Immature natural killer cell (primary cell): ENCODE measurements at regions not wholly inside any gene's neighbourhood (a gene's known extent, or its start where the extent isn't known, plus 50 kb on each side); places are given as distances from the start of the nearest gene placed in this dataset.

Source experiments
- DNase-seq, 3 donors: peaks; one replicate each; pipeline ENCODE4 v3.0.0; 2022; ENCODE audit warnings: mixed read lengths in 1 of 3
- H3K27ac Mint-ChIP-seq, 6 donors: one replicate each; pipeline ENCODE4 v1.8.0; 2020; ENCODE audit warnings: mixed read lengths in 6 of 6, mild to moderate bottlenecking in 5 of 6, inconsistent platforms in 4 of 6, moderate library complexity in 3 of 6
- H3K27me3 Mint-ChIP-seq, 3 donors: one replicate each; pipeline ENCODE4 v1.8.0; 2020 to 2021; ENCODE audit warnings: low read depth in 3 of 3, mild to moderate bottlenecking in 3 of 3, mixed read lengths in 3 of 3, moderate library complexity in 3 of 3, inconsistent platforms in 1 of 3
- H3K36me3 Mint-ChIP-seq, 3 donors: one replicate each; pipeline ENCODE4 v1.8.0; 2020; ENCODE audit warnings: mixed read lengths in 3 of 3, inconsistent platforms in 2 of 3, mild to moderate bottlenecking in 2 of 3
- H3K4me1 Mint-ChIP-seq, 2 donors: one replicate each; pipeline ENCODE4 v1.8.0; 2020; ENCODE audit warnings: inconsistent platforms in 2 of 2, mild to moderate bottlenecking in 2 of 2, mixed read lengths in 2 of 2, moderate library complexity in 1 of 2
- H3K4me3 Mint-ChIP-seq, 5 donors: one replicate each; pipeline ENCODE4 v1.8.0; 2020; ENCODE audit warnings: mild to moderate bottlenecking in 5 of 5, mixed read lengths in 5 of 5, inconsistent platforms in 3 of 5, moderate library complexity in 3 of 5
- H3K9me3 Mint-ChIP-seq, 6 donors: one replicate each; pipeline ENCODE4 v1.8.0; 2020; ENCODE audit warnings: mild to moderate bottlenecking in 6 of 6, mixed read lengths in 6 of 6, inconsistent platforms in 4 of 6, moderate library complexity in 3 of 6

GRCh38 chr16:7161891-7162290 is 170.8 kb upstream of the RBFOX1 start:
- Mint-ChIP-seq H3K27ac (no peak overlapping the region), H3K36me3 (no peaks in the 10 kb centered on the region), H3K4me1 (no peaks in the 10 kb centered on the region), H3K4me3 (no peak overlapping the region), H3K27me3 (no peaks in the 10 kb centered on the region), H3K9me3 (peaks cover 2 to 30% (median 10%) of the 10 kb centered on the region in 6 donors)
- DNase-seq = no peak

DNA sequence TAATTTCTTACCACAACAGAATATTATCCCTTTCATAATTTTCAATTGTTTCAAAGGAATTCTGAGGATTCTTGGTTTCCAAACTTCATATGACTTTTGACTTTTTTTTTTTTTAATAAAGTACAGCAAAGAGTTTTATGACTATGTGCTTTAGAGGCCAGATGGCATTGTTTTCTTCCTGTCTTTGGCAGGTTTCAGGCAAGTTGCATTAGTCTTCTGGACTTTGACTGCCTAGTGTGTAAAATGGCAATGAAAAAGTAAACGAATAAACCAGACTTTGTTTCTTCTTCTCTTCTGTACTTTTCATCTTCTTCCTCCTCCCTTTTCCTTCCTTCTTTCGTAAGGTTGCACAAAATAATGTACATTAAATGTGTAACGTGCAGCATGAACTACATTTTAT is 172.6 kb upstream of the RBFOX1 start:
- H3K9me3 Mint-ChIP-seq = peaks cover 1 to 25% (median 7%) of the 10 kb centered on the region in 6 donors
- no peaks in the 10 kb centered on the region for H3K27me3 Mint-ChIP-seq
- H3K4me1 Mint-ChIP-seq = no peaks in the 10 kb centered on the region
- no peak overlapping the region for H3K4me3 Mint-ChIP-seq
- no peak for DNase-seq
- no peak overlapping the region for H3K27ac Mint-ChIP-seq
- no peaks in the 10 kb centered on the region for H3K36me3 Mint-ChIP-seq

DNA sequence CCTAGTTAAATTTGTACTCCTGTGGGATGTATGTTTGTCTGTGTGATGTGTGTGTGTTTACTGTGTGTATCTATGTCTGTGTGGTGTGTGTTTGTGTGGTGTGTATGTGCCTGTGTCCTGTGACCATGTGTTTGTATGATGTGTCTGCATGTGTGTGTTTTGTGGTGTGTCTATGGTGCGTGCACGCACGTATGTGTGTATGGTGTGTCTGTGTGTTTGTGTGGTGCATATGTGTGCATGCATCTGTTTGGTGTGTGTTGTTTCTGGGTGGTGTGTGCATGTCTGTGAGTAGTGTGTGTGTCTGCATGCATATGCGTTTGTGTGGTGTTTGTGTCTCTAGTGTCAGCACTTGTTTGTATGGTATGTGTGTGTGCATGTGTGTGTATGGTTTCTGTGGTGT is 174.2 kb upstream of the RBFOX1 start:
- H3K36me3 Mint-ChIP-seq = no peaks in the 10 kb centered on the region
- H3K9me3 Mint-ChIP-seq = peaks cover 3 to 25% (median 8%) of the 10 kb centered on the region in 6 donors
- DNase-seq = no peak
- no peaks in the 10 kb centered on the region for H3K4me1 Mint-ChIP-seq
- no peak overlapping the region for H3K27ac Mint-ChIP-seq
- no peaks in the 10 kb centered on the region for H3K27me3 Mint-ChIP-seq
- no peak overlapping the region for H3K4me3 Mint-ChIP-seq

- no peak overlapping the region for H3K4me3 Mint-ChIP-seq
- H3K36me3 Mint-ChIP-seq = no peaks in the 10 kb centered on the region
- no peaks in the 10 kb centered on the region for H3K4me1 Mint-ChIP-seq
- no peak overlapping the region for H3K27ac Mint-ChIP-seq
- no peak for DNase-seq
- H3K9me3 Mint-ChIP-seq = peaks cover 1 to 49% (median 13%) of the 10 kb centered on the region in 6 donors
- no peaks in the 10 kb centered on the region for H3K27me3 Mint-ChIP-seq
These were observed 182.4 kb upstream of the RBFOX1 start for GRCh38 chr16:7150230-7150629.

DNA sequence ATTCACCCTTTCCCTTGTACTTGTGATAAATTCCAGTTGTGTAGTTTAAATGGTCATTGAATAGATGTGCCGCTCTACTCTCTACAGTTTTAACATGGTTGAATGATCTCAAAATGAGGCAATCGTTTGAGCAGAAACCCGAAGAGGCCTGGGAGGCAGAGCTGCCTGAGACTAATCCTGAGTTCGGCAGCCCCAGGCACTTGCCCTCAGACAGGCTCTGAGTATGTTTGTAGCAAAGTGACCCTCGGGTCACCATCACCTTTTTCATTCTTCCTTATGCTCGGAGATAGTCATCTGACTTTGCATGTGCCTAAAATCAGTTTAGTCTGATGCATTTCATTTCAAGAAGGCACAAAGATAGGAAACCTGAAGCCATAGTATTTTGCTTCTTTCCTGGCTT is 184.0 kb upstream of the RBFOX1 start:
- Mint-ChIP-seq H3K27me3 (no peaks in the 10 kb centered on the region), H3K4me1 (no peaks in the 10 kb centered on the region), H3K4me3 (no peak overlapping the region), H3K9me3 (peaks cover 3 to 52% (median 14%) of the 10 kb centered on the region in 6 donors), H3K36me3 (peaks cover 0 to 4% (median 0%) of the 10 kb centered on the region in 3 donors), H3K27ac (no peak overlapping the region)
- no peak for DNase-seq

DNA sequence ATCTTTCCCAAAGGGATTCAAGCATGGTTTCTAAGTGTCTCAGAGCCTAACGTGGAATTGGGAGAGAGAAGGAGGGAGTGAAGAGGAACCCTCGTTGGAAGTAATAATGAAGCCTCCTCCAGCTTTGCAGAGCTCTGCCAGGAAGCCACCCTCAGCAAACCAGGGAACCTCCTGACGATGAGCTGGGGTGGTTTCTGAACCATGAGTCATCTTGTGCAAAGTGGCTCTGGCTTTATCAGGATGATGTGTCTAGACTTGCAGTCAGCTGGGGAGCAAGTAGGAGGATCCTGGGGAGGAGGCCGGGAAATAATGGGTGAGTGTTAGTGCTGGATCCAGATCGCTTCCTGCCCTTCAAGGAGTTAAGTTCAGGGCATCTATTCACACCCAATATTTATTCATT is 191.7 kb upstream of the RBFOX1 start:
- Mint-ChIP-seq H3K9me3 (peaks cover 7 to 47% (median 14%) of the 10 kb centered on the region in 6 donors), H3K27ac (no peak overlapping the region), H3K27me3 (peaks cover 0 to 3% (median 0%) of the 10 kb centered on the region in 3 donors), H3K4me1 (no peaks in the 10 kb centered on the region), H3K4me3 (no peak overlapping the region), H3K36me3 (peaks cover 0 to 7% (median 0%) of the 10 kb centered on the region in 3 donors)
- DNase-seq = no peak

GRCh38 chr16:7137560-7138330 is 194.9 kb upstream of the RBFOX1 start:
- DNase-seq = no peak
- peaks cover 0 to 3% (median 0%) of the 10 kb centered on the region in 3 donors for H3K36me3 Mint-ChIP-seq
- H3K27me3 Mint-ChIP-seq = no peaks in the 10 kb centered on the region
- peaks cover 5 to 46% (median 13%) of the 10 kb centered on the region in 6 donors for H3K9me3 Mint-ChIP-seq
- no peaks in the 10 kb centered on the region for H3K4me1 Mint-ChIP-seq
- H3K27ac Mint-ChIP-seq = no peak overlapping the region
- no peak overlapping the region for H3K4me3 Mint-ChIP-seq

GRCh38 chr16:7132465-7132864 is 200.2 kb upstream of the RBFOX1 start:
- no peak overlapping the region for H3K27ac Mint-ChIP-seq
- no peaks in the 10 kb centered on the region for H3K36me3 Mint-ChIP-seq
- H3K27me3 Mint-ChIP-seq = peaks cover 0 to 3% (median 0%) of the 10 kb centered on the region in 3 donors
- no peak overlapping the region for H3K4me3 Mint-ChIP-seq
- peaks cover 0 to 35% (median 10%) of the 10 kb centered on the region in 6 donors for H3K9me3 Mint-ChIP-seq
- DNase-seq = no peak
- no peaks in the 10 kb centered on the region for H3K4me1 Mint-ChIP-seq

DNA sequence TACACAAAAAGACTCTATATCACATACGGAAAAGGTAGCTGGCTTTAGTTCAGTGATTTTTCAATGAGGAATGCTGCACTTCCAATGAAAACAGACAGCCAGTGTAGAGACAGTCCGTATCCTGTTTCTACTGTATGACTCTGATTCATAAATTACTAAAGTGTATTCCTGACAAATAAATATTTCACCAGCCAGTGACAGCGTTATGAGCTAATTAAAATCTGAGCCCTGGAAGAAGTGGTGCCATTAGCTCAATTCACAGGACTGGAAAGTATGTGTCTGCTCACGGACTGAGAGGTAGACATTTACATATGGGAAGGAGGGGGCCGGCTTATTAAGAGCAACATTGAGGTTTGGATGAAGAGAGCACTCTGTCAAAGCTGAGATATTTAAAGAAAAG is 207.9 kb upstream of the RBFOX1 start:
- H3K9me3 Mint-ChIP-seq = peaks cover 0 to 27% (median 10%) of the 10 kb centered on the region in 6 donors
- peaks cover 0 to 3% (median 0%) of the 10 kb centered on the region in 3 donors for H3K27me3 Mint-ChIP-seq
- H3K4me3 Mint-ChIP-seq = no peak overlapping the region
- H3K36me3 Mint-ChIP-seq = no peaks in the 10 kb centered on the region
- DNase-seq = no peak
- H3K27ac Mint-ChIP-seq = no peak overlapping the region
- no peaks in the 10 kb centered on the region for H3K4me1 Mint-ChIP-seq

GRCh38 chr16:7124242-7124641 is 208.4 kb upstream of the RBFOX1 start:
- H3K4me3 Mint-ChIP-seq = no peak overlapping the region
- no peak for DNase-seq
- H3K4me1 Mint-ChIP-seq = no peaks in the 10 kb centered on the region
- no peak overlapping the region for H3K27ac Mint-ChIP-seq
- peaks cover 0 to 3% (median 0%) of the 10 kb centered on the region in 3 donors for H3K27me3 Mint-ChIP-seq
- H3K36me3 Mint-ChIP-seq = no peaks in the 10 kb centered on the region
- peaks cover 0 to 30% (median 8%) of the 10 kb centered on the region in 6 donors for H3K9me3 Mint-ChIP-seq

DNA sequence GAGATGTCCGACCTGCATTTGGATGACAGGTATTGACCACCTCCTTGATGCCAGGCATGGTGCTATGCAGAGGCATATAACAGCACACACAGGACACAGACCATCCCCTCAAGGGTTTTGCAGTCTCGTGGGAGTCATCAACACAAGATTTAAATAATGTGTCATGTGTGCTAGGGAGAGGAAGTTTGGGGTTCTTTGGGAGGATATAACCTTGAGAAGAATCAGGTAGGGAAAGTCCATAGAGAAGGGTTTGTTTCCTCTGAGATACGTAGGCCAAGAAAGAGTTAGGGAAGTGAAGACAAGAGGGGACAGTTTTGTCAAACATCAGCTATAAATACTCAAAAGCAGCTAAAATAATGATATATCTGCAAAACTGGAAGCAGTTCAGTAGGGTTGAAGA is 215.9 kb upstream of the RBFOX1 start:
- peaks cover 0 to 26% (median 3%) of the 10 kb centered on the region in 6 donors for H3K9me3 Mint-ChIP-seq
- H3K27me3 Mint-ChIP-seq = no peaks in the 10 kb centered on the region
- H3K4me1 Mint-ChIP-seq = no peaks in the 10 kb centered on the region
- DNase-seq = no peak
- no peaks in the 10 kb centered on the region for H3K36me3 Mint-ChIP-seq
- H3K4me3 Mint-ChIP-seq = no peak overlapping the region
- H3K27ac Mint-ChIP-seq = no peak overlapping the region

GRCh38 chr16:7115898-7116297 is 216.7 kb upstream of the RBFOX1 start:
- no peak overlapping the region for H3K27ac Mint-ChIP-seq
- no peak overlapping the region for H3K4me3 Mint-ChIP-seq
- no peaks in the 10 kb centered on the region for H3K36me3 Mint-ChIP-seq
- H3K9me3 Mint-ChIP-seq = peaks cover 0 to 27% (median 3%) of the 10 kb centered on the region in 6 donors
- no peaks in the 10 kb centered on the region for H3K4me1 Mint-ChIP-seq
- no peak for DNase-seq
- no peaks in the 10 kb centered on the region for H3K27me3 Mint-ChIP-seq

DNA sequence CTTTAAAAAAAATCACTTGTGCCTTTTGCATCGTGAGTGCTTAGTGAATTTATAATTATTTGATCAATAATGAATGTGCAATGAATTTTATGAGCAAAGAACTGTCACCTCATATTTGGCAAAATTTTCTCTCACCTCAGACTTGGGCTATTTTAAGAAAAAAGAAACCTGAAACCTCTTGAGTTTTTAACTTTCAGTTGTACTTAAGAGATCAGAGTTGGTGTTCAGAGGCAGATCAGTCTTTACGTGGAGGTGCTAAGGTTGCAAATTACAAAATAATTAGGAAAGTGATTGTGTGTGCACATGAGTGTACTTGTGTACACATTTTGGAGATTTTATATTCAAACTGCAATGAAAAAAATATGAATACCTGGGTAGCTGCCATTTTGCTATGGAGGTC is 218.7 kb upstream of the RBFOX1 start:
- H3K4me1 Mint-ChIP-seq = no peaks in the 10 kb centered on the region
- peaks cover 0 to 36% (median 6%) of the 10 kb centered on the region in 6 donors for H3K9me3 Mint-ChIP-seq
- no peak overlapping the region for H3K27ac Mint-ChIP-seq
- no peak for DNase-seq
- no peak overlapping the region for H3K4me3 Mint-ChIP-seq
- H3K36me3 Mint-ChIP-seq = no peaks in the 10 kb centered on the region
- H3K27me3 Mint-ChIP-seq = no peaks in the 10 kb centered on the region

- Mint-ChIP-seq H3K4me3 (no peak overlapping the region), H3K4me1 (no peaks in the 10 kb centered on the region), H3K27ac (no peak overlapping the region), H3K27me3 (no peaks in the 10 kb centered on the region), H3K36me3 (no peaks in the 10 kb centered on the region), H3K9me3 (peaks cover 0 to 35% (median 10%) of the 10 kb centered on the region in 6 donors)
- no peak for DNase-seq
These were observed 219.2 kb upstream of the RBFOX1 start for GRCh38 chr16:7113395-7113794.

GRCh38 chr16:7111265-7111664 is 221.4 kb upstream of the RBFOX1 start:
- Mint-ChIP-seq H3K4me3 (no peak overlapping the region), H3K36me3 (no peaks in the 10 kb centered on the region), H3K27me3 (peaks cover 0 to 2% (median 0%) of the 10 kb centered on the region in 3 donors), H3K4me1 (no peaks in the 10 kb centered on the region), H3K27ac (no peak overlapping the region), H3K9me3 (peaks cover 0 to 27% (median 9%) of the 10 kb centered on the region in 6 donors)
- no peak for DNase-seq
